SK-N-SH (cell line): ENCODE measurements at regions not wholly inside any gene's neighbourhood (a gene's known extent, or its start where the extent isn't known, plus 50 kb on each side); places are given as distances from the start of the nearest gene placed in this dataset.
"Not testable (repeated sequence)": the region's sequence is repeated elsewhere in the genome, so short reads cannot be mapped to it uniquely, and the experiment has no call there.

ENCODE experiments used
- CTCF ChIA-PET: fragments of 300-600, 350-600 bp; formaldehyde crosslinking; extraction: SDS; loops from one replicate; lab custom pipeline; 2021; lab: Yijun Ruan, JAX
- POLR2A ChIA-PET: fragments of 350-600 bp; sonication (Branson Sonifier 250); formaldehyde crosslinking; extraction: SDS; loops from one replicate; lab custom pipeline; 2020; ENCODE audit warnings: antibody characterized with exemption, inconsistent platforms; lab: Yijun Ruan, JAX
- DNase-seq: peaks from one replicate; pipeline ENCODE4 v3.0.0; 2012
- H2AFZ ChIP-seq: fragments of 200-600 bp; sonication (generic); 2 replicates; pipeline ENCODE4 v1.8.1; 2016; ENCODE audit warnings: antibody characterized with exemption, mild to moderate bottlenecking, low read depth
- H3F3A ChIP-seq: fragments of 200-600 bp; sonication (generic); replicated peaks from 2 replicates; pipeline ENCODE3; 2016; ENCODE audit warnings: antibody characterized with exemption, mild to moderate bottlenecking; ENCODE audit not compliant: insufficient read depth
- H3K27ac ChIP-seq, 2 experiments: fragments of 200-500 bp in 1 of 2; fragments of 200-600 bp in 1 of 2; sonication (Bioruptor generic) in 1 of 2; sonication (generic), shearing (Covaris generic) in 1 of 2; 2 replicates each; pipeline versions ENCODE4 v1.5.1 to v1.6.1; 2014 to 2016; ENCODE audit warnings: low read depth in 2 of 2, inconsistent platforms in 1 of 2, low read length in 1 of 2, mild to moderate bottlenecking in 1 of 2, mixed read lengths in 1 of 2
- H3K27me3 ChIP-seq: fragments of 200-600 bp; sonication (generic), shearing (Covaris generic); 2 replicates; pipeline ENCODE4 v1.6.1; 2016; ENCODE audit warnings: mixed run types; ENCODE audit not compliant: insufficient read depth
- H3K36me3 ChIP-seq, 2 experiments: fragments of 200-500 bp in 1 of 2; fragments of 200-600 bp in 1 of 2; sonication (Bioruptor generic) in 1 of 2; sonication (generic) in 1 of 2; replicated peaks in 1 of 2; 2 replicates each; pipeline versions ENCODE3 to v1.5.1; 2014 to 2016; ENCODE audit warnings: low read length in 1 of 2, mild to moderate bottlenecking in 1 of 2; ENCODE audit not compliant: insufficient read depth in 2 of 2, control insufficient read depth in 1 of 2
- H3K4me1 ChIP-seq, 2 experiments: fragments of 200-500 bp in 1 of 2; fragments of 200-600 bp in 1 of 2; sonication (Bioruptor generic) in 1 of 2; sonication (generic), shearing (Covaris generic) in 1 of 2; 2 replicates each; pipeline versions ENCODE4 v1.5.1 to v1.6.1; 2014 to 2016; ENCODE audit warnings: low read depth in 1 of 2, low read length in 1 of 2, mixed run types in 1 of 2; ENCODE audit not compliant: insufficient read depth in 2 of 2, control insufficient read depth in 1 of 2
- H3K4me2 ChIP-seq: fragments of 200-600 bp; sonication (generic), shearing (Covaris generic); 2 replicates; pipeline ENCODE4 v1.6.1; 2017; ENCODE audit warnings: mixed run types
- H3K4me3 ChIP-seq, 2 experiments: fragments of 200-500 bp in 1 of 2; fragments of 200-600 bp in 1 of 2; sonication (Bioruptor generic) in 1 of 2; sonication (generic), shearing (Covaris generic) in 1 of 2; 2 replicates each; pipeline versions ENCODE4 v1.5.1 to v1.8.1; 2014 to 2016; ENCODE audit warnings: low read depth in 2 of 2, inconsistent platforms in 1 of 2, low read length in 1 of 2, mild to moderate bottlenecking in 1 of 2, mixed read lengths in 1 of 2, moderate library complexity in 1 of 2
- H3K79me2 ChIP-seq: fragments of 200-600 bp; sonication (generic); 2 replicates; pipeline ENCODE4 v1.8.1; 2017; ENCODE audit warnings: mild to moderate bottlenecking; ENCODE audit not compliant: insufficient read depth
- H3K9ac ChIP-seq: fragments of 200-600 bp; sonication (generic); 2 replicates; pipeline ENCODE4 v1.6.1; 2017; ENCODE audit warnings: mixed run types
- H3K9me2 ChIP-seq: fragments of 200-600 bp; sonication (generic); 2 replicates; pipeline ENCODE4 v1.6.1; 2017; ENCODE audit warnings: mixed run types
- H3K9me3 ChIP-seq: fragments of 200-600 bp; sonication (generic); 2 replicates; pipeline ENCODE4 v1.6.1; 2017; ENCODE audit warnings: mixed run types, mild to moderate bottlenecking, moderate library complexity
- H4K20me1 ChIP-seq: fragments of 200-600 bp; sonication (generic); 2 replicates; pipeline ENCODE4 v1.6.1; 2017; ENCODE audit warnings: mild to moderate bottlenecking, mixed run types; ENCODE audit not compliant: insufficient read depth
- EP300 ChIP-seq, 2 experiments: IDR thresholded peaks; 2 replicates each; pipeline versions ENCODE4 v1.4.0 to v1.6.1; 2012; ENCODE audit warnings: borderline replicate concordance in 1 of 2, low read depth in 1 of 2, low read length in 1 of 2
- IRF3 ChIP-seq: fragments of 150-350 bp; IDR thresholded peaks from 2 replicates; pipeline ENCODE4 v1.6.1; 2016; ENCODE audit warnings: mild to moderate bottlenecking, low read depth, low read length
- MAX ChIP-seq: IDR thresholded peaks from 2 replicates; pipeline ENCODE4 v1.4.0; 2012; ENCODE audit warnings: low read depth
- RAD21 ChIP-seq: IDR thresholded peaks from 2 replicates; pipeline ENCODE4 v1.6.1; 2012; ENCODE audit warnings: mild to moderate bottlenecking, low read length
- RXRA ChIP-seq: IDR thresholded peaks from 2 replicates; pipeline ENCODE4 v1.4.0; 2012; ENCODE audit warnings: low read depth, mild to moderate bottlenecking, borderline replicate concordance
- SMC3 ChIP-seq: IDR thresholded peaks from 2 replicates; pipeline ENCODE4 v1.6.1; 2012; ENCODE audit warnings: low read depth, low read length, improper control_type of control experiment
- ZBTB33 ChIP-seq: IDR thresholded peaks from 2 replicates; pipeline ENCODE4 v1.4.0; 2012; ENCODE audit warnings: low read depth, borderline replicate concordance
- WGBS: methylation state at CpG from one replicate; pipeline ENCODE4 v1.1.6; 2017; ENCODE audit warnings: low lambda C conversion rate; 5-methylcytosine and 5-hydroxymethylcytosine counted together

GRCh38 chr1:195731385-195731784, 876.9 kb downstream of the KCNT2 start:
- Histone ChIP-seq H3K4me3 (no peak overlapping the region), H3K4me2 (no peak overlapping the region), H3K9me3 (no peaks in the 10 kb centered on the region), H3K27me3 (no peaks in the 10 kb centered on the region), H3K36me3 (no peaks in the 10 kb centered on the region), H3K9me2 (no peaks in the 10 kb centered on the region), H3K79me2 (no peaks in the 10 kb centered on the region), H3K27ac (no peak overlapping the region), H3K4me1 (no peaks in the 10 kb centered on the region), H3K9ac (no peak overlapping the region), H4K20me1 (no peaks in the 10 kb centered on the region), H2AFZ (no peak overlapping the region), H3F3A (peaks cover 3% of the 10 kb centered on the region)
- no peak for DNase-seq
- ChIA-PET CTCF (interaction anchor here (0.5 to 0.6 kb wide), 2 partner anchors 36 to 1519 kb away, joined by 3 read pairs; no protein-coding TSS in a partner anchor), POLR2A (no interaction called here)
- TF ChIP-seq MAX (no peak), IRF3 (no peak), EP300 (IDR thresholded peaks at IDR 0.05; ENCODE audit: borderline replicate concordance in 1 of 2, low read depth in 1 of 2, low read length in 1 of 2) (no peak), SMC3 (no peak), ZBTB33 (no peak), RXRA (no peak)
- WGBS: 80% methylated on average over 2 of the region's 2 CpGs

- no peaks in the 10 kb centered on the region for H4K20me1 ChIP-seq
- no peak overlapping the region for H3K27ac ChIP-seq
- ChIA-PET CTCF (interaction anchor here (0.8 kb wide), 1 partner anchor 10 kb away, joined by 3 read pairs; no protein-coding TSS in a partner anchor), POLR2A (no interaction called here)
- no peak for DNase-seq
- H3F3A ChIP-seq: peaks cover 8% of the 10 kb centered on the region
- H3K27me3 ChIP-seq: no peaks in the 10 kb centered on the region
- 53% methylated on average over 4 of the region's 4 CpGs for WGBS
- no peaks in the 10 kb centered on the region for H3K9me2 ChIP-seq
- no peak overlapping the region for H3K4me3 ChIP-seq
- no peaks in the 10 kb centered on the region for H3K79me2 ChIP-seq
- H3K4me1 ChIP-seq: no peaks in the 10 kb centered on the region
- H3K9ac ChIP-seq: no peak overlapping the region
- H3K4me2 ChIP-seq: no peak overlapping the region
- H3K36me3 ChIP-seq: no peaks in the 10 kb centered on the region
- H3K9me3 ChIP-seq: no peaks in the 10 kb centered on the region
- H2AFZ ChIP-seq: no peak overlapping the region
- no peak for TF ChIP-seq RAD21
These were observed 884.4 kb downstream of the KCNT2 start for GRCh38 chr1:195723796-195724194.

- H4K20me1 ChIP-seq, H3K36me3 ChIP-seq, POLR2A ChIA-PET, H2AFZ ChIP-seq, H3K4me1 ChIP-seq, H3K4me2 ChIP-seq, H3K27ac ChIP-seq, H3K79me2 ChIP-seq, DNase-seq, H3K27me3 ChIP-seq, H3K4me3 ChIP-seq, H3K9ac ChIP-seq, H3K9me2 ChIP-seq, H3K9me3 ChIP-seq, H3F3A ChIP-seq: not testable (repeated sequence)
- CTCF ChIA-PET: interaction anchor here (0.8 kb wide), 1 partner anchor 10 kb away, joined by 3 read pairs; no protein-coding TSS in a partner anchor
- WGBS: 94% methylated on average over 9 of the region's 42 CpGs
These were observed 885.1 kb downstream of the KCNT2 start for GRCh38 chr1:195722852-195723795.

GRCh38 chr1:195722146-195722545, 886.1 kb downstream of the KCNT2 start:
- H3K9ac ChIP-seq, H3K27me3 ChIP-seq, H2AFZ ChIP-seq, H3K36me3 ChIP-seq, H3K9me2 ChIP-seq, H3K79me2 ChIP-seq, H3K4me1 ChIP-seq, H4K20me1 ChIP-seq, H3K27ac ChIP-seq, H3K4me3 ChIP-seq, H3F3A ChIP-seq, POLR2A ChIA-PET, CTCF ChIA-PET, DNase-seq, H3K4me2 ChIP-seq, H3K9me3 ChIP-seq: not testable (repeated sequence)
- WGBS: 55% methylated on average over 5 of the region's 6 CpGs
